ENCODE measurements at regions not wholly inside any gene's neighbourhood (a gene's known extent, or its start where the extent isn't known, plus 50 kb on each side); places are given as distances from the start of the nearest gene placed in this dataset.

DNA sequence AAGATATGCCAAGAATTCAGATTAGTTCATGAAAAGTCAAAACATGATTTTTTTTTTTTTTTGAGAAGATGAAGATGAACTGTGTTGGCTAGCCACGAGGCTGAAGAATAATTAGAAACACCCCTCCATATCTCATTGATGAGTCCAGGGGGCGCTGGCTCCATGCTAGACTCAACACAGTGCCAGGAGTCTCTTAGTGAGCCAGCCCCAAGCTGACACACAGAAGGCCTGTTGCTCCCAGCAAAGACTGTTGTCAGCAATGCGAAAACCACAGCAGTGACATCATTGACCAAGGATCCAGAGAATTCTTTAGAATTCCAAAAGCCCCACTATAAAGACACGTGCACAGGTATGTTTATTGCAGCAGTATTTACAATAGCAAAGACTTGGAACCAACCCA lies 185.2 kb downstream of the ANXA2 start:
- TF ChIP-seq, protein P1, sequence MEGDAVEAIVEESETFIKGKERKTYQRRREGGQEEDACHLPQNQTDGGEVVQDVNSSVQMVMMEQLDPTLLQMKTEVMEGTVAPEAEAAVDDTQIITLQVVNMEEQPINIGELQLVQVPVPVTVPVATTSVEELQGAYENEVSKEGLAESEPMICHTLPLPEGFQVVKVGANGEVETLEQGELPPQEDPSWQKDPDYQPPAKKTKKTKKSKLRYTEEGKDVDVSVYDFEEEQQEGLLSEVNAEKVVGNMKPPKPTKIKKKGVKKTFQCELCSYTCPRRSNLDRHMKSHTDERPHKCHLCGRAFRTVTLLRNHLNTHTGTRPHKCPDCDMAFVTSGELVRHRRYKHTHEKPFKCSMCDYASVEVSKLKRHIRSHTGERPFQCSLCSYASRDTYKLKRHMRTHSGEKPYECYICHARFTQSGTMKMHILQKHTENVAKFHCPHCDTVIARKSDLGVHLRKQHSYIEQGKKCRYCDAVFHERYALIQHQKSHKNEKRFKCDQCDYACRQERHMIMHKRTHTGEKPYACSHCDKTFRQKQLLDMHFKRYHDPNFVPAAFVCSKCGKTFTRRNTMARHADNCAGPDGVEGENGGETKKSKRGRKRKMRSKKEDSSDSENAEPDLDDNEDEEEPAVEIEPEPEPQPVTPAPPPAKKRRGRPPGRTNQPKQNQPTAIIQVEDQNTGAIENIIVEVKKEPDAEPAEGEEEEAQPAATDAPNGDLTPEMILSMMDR (IDR thresholded peaks at IDR 0.05) = no peak
- TF ChIP-seq ZFX (IDR thresholded peaks at IDR 0.05; ENCODE audit: borderline replicate concordance) = no peak
- no peak overlapping the region for H3K27ac ChIP-seq

DNA sequence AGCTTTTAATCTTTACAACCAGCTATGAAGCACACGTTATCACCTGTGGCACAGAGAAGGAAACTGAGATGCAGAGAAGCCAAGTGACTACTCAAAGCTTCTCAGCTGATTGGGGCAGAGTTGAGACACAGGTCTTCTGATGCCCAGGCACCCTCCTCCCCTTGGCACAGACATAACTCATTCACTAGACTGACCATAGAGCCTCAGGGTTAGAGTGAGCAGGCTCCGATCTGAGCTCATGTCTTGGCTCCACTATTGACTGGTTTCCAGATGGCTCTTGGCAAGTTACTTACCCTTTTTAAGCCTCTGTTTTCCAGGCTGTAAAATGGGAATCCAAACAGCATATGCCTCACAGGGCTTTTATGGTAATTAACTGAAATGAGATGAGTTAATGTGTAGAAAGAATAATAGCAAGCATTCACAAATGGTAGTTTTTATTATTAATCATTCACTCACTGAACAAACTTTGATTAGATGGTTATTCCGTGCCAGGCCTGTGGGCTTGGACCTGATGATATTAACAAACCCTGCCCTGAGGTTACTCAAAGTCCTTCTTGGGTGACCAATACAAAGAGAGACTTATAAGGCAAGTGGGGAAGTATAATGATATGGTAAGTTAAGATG lies 184.3 kb downstream of the ANXA2 start:
- TF ChIP-seq, protein P1 (IDR thresholded peaks at IDR 0.05) = no peak
- TF ChIP-seq ZFX (IDR thresholded peaks at IDR 0.05; ENCODE audit: borderline replicate concordance) = no peak
- no peak overlapping the region for H3K27ac ChIP-seq

DNA sequence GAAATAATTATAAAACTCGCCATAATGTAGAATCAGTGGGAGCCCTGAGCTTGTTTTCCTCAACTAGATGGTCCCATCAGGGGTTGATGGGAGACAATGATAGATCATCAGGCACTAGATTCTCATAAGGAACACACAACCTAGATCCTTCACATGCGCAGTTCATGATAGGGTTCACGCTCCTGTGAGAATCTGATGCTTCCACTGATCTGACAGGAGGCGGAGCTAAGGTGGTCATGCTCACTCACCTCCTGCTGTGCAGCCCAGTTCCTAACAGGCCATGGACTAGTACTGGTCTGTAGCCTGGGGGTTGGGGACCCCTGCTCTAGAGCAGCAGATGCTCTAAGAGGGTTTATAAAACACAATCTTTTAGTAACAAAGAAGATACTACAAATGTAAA lies 183.6 kb downstream of the ANXA2 start:
- H3K27ac ChIP-seq = no peak overlapping the region
- TF ChIP-seq ZFX (IDR thresholded peaks at IDR 0.05; ENCODE audit: borderline replicate concordance) = no peak
- TF ChIP-seq, protein P1 (IDR thresholded peaks at IDR 0.05) = no peak

DNA sequence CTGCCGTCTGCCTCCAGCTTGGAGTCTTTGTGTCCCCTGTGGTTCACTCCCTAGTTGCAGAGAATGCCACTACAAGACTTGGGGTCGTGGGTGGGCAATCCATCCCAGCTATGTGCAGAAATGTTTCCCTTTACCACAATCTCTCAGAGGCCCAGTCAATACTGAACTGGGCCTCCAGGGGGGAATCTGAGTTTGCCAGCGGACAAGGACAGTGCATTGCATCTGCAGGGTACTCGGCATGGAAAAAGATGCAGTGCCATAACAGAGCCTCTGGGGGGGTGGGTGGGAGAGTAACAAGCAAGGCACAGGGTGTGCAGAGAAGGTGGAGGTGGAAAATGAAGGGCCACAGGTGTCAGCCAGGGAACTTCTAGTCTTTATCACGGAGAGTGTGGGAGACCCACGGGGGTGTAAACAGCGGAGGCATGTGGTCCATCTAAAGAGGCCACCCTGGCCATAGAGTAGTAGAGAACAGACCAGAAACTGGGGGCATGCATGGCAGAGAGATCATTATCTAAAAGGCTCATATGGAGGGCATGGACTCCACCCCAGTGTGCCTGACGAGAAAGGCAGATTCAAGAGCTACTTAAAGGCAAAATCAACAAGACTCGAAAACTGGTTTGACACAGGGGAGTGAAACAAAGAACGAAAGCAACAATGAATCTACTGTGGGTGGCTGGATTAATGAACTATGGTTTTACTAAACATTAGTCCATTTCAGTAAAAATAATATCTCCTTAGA lies 182.4 kb downstream of the ANXA2 start:
- H3K27ac ChIP-seq = no peak overlapping the region
- TF ChIP-seq ZFX (IDR thresholded peaks at IDR 0.05; ENCODE audit: borderline replicate concordance) = no peak
- TF ChIP-seq, protein P1 (IDR thresholded peaks at IDR 0.05) = no peak

DNA sequence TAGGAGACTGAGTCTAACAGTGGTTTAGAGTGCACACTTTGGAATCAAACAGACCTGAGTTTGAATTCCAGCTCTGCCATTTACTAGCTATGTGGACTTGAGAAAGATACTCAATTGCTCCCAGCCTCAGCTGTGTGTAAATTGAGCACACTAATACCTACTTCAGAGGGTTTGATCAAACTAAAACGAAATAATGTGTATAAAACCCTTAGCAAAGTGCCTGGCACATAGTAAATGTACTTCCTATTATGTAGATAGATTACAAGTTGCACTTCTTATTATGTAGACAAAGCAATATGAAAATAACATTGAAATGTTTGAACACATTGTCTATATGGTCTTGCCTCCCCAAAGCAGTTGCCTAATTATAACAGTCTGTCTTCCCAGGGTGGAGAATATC lies 180.6 kb downstream of the ANXA2 start:
- TF ChIP-seq, protein P1 (IDR thresholded peaks at IDR 0.05) = no peak
- no peak for TF ChIP-seq ZFX (IDR thresholded peaks at IDR 0.05; ENCODE audit: borderline replicate concordance)
- H3K27ac ChIP-seq = no peak overlapping the region

DNA sequence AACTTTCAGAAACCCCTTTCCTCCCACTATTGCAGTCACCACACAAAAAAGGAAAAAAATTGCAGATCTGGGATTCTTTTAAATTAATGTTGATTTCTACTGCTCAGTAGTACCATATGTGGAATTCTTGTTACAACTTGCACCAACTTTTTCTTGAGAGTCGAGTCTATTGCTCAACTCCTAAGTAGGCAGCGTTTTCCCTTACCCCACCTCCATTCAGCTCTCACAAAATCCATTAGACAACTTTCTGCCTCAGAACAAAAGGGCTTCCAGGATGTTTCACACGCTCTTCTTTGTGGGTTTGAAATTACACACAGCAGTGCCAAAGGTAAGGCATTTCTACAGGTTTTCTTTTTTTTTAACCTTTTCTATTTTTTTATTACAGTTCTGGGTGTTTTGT lies 179.5 kb downstream of the ANXA2 start:
- no peak for TF ChIP-seq ZFX (IDR thresholded peaks at IDR 0.05; ENCODE audit: borderline replicate concordance)
- TF ChIP-seq, protein P1 (IDR thresholded peaks at IDR 0.05) = no peak

DNA sequence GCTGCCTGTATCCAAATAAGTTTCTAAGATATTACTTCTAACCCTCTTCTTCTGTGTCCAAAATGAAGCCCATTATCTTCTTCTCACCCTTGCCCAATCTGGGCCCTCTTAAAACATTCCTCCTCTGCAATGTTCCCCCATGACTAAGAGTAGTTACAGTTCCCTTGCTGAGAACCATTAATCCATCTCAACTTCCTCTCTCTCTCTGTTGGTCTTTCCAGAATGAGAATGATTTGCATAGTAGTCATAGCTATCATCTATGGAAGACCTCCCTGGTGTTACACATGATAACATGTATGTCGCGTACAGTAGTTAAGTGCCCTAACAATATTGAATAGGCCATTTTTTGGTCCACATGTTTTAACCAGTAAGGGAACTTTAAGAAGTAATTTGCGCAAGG lies 177.9 kb downstream of the ANXA2 start:
- TF ChIP-seq ZFX (IDR thresholded peaks at IDR 0.05; ENCODE audit: borderline replicate concordance) = no peak
- TF ChIP-seq, protein P1 (IDR thresholded peaks at IDR 0.05) = no peak
- no peak overlapping the region for H3K27ac ChIP-seq

More for the DNA sequence above, 179.5 kb downstream of the ANXA2 start:
- H3K27ac ChIP-seq = no peak overlapping the region
